ENCODE measurements at regions not wholly inside any gene's neighbourhood (a gene's known extent, or its start where the extent isn't known, plus 50 kb on each side); places are given as distances from the start of the nearest gene placed in this dataset.

DNA sequence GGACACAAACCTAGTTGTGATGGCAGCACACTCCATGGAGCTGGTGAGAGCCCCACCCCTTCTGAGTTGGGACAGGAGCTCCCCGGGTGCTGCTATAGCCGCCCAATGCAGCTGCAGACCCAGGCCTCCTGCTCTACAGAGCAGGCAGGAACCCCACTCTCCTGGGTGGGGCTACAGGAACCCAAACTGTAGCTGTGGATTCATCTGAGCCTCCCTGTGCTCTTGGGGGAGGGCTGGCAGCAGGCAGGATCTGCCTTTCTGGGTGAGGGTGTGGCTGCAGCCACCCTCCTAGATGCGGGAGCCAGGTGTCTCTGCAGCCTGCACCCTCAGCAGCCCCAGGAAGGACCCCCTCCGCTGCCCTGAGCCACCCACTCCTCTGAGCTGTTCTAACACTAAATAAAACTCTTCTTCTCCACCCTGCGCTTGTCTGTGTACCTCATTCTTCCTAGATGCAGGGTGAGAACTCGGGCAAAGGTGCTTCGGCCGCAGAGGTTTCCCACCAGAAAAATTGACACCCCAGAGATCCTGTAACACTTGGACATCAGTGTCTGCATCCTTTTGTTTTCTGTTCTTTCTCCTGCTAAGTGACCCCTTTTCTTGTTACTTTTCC is 55.2 kb upstream of the KIF13A start:
- no peak for TF ChIP-seq CTCF (conservative IDR thresholded peaks at IDR 0.05)
- Histone ChIP-seq H4K8ac (replicated peaks; ENCODE audit: insufficient read length, low read depth, low read length) (no peak overlapping the region), H4K5ac (ENCODE audit: insufficient read length, low read depth, low read length) (no peak overlapping the region), H3K4me2 (ENCODE audit: insufficient read depth, insufficient read length, low read length) (no peak overlapping the region), H3K4me1 (ENCODE audit: insufficient read depth, low read length) (no peaks in the 10 kb centered on the region; the same call in 1 of the 2 replicates), H2BK12ac (ENCODE audit: insufficient read length, low read depth, low read length) (no peak overlapping the region), H2AFZ (ENCODE audit: low read length) (no peak overlapping the region), H3K9me3 (ENCODE audit: control insufficient read depth, low read depth, low read length) (no peaks in the 10 kb centered on the region), H3K9ac (ENCODE audit: extremely low read depth, insufficient read length, low read length) (no peak overlapping the region), H3K23me2 (ENCODE audit: insufficient read length, low read depth, low read length, poor library complexity, severe bottlenecking) (no peaks in the 10 kb centered on the region), H3K79me2 (ENCODE audit: insufficient read depth, low read length) (no peaks in the 10 kb centered on the region), H3K14ac (ENCODE audit: insufficient read depth, low read length) (no peak overlapping the region), H2BK120ac (ENCODE audit: low read depth, low read length, poor library complexity, severe bottlenecking) (no peak overlapping the region), H4K20me1 (ENCODE audit: control insufficient read depth, insufficient read depth, insufficient read length) (no peaks in the 10 kb centered on the region), H3K4ac (ENCODE audit: low read depth, low read length) (no peak overlapping the region), H3K27me3 (ENCODE audit: insufficient read depth, low read length) (no peaks in the 10 kb centered on the region), H3K79me1 (ENCODE audit: insufficient read depth, low read depth, low read length, poor library complexity, severe bottlenecking) (no peaks in the 10 kb centered on the region), H4K91ac (ENCODE audit: insufficient read length, low read depth, low read length) (no peak overlapping the region), H3T11ph (ENCODE audit: low read length) (no peak overlapping the region), H2BK5ac (ENCODE audit: insufficient read length, low read length) (no peak overlapping the region), H3K23ac (ENCODE audit: insufficient read length, low read depth, low read length) (no peak overlapping the region), H3K56ac (ENCODE audit: insufficient read length, low read depth, low read length) (no peak overlapping the region), H3K27ac (ENCODE audit: insufficient read length, low read depth, low read length) (no peak overlapping the region), H3K18ac (ENCODE audit: insufficient read length, low read depth, low read length) (no peak overlapping the region), H2BK15ac (ENCODE audit: low read depth, low read length) (no peak overlapping the region), H2BK20ac (ENCODE audit: low read depth, low read length, poor library complexity, severe bottlenecking) (no peak overlapping the region), H2AK5ac (ENCODE audit: insufficient read length, low read length) (no peak overlapping the region)
- H3K27me3 Mint-ChIP-seq (ENCODE audit: low read depth), result no peaks in the 10 kb centered on the region; the same call in 1 of the 2 replicates
- DNase-seq, result no peak
- no CpG with 5 or more reads among the region's 8 CpGs for WGBS (ENCODE audit: extremely low coverage, insufficient read length, low lambda C conversion rate)
- H3K4me3 Mint-ChIP-seq, result no peak overlapping the region
- H3K36me3 Mint-ChIP-seq (ENCODE audit: insufficient read depth in 1 of 3, low read depth in 3 of 3), result no peaks in the 10 kb centered on the region
- peaks cover 12 to 13% of the 10 kb centered on the region in 2 experiments for H3K4me1 Mint-ChIP-seq
- no peaks in the 10 kb centered on the region for H3K9me3 Mint-ChIP-seq
- peak overlapping the region in 1 of 3 experiments; percentile 10; a peak in 2 of 7 replicates for H3K27ac Mint-ChIP-seq
